IPS-NIHi7 (cell line): ENCODE measurements at regions not wholly inside any gene's neighbourhood (a gene's known extent, or its start where the extent isn't known, plus 50 kb on each side); places are given as distances from the start of the nearest gene placed in this dataset.

Experiments used
- DNase-seq: peaks from one replicate; pipeline ENCODE4 v3.0.0; 2012; ENCODE audit warnings: mixed read lengths; ENCODE audit errors: extremely low spot score

DNA sequence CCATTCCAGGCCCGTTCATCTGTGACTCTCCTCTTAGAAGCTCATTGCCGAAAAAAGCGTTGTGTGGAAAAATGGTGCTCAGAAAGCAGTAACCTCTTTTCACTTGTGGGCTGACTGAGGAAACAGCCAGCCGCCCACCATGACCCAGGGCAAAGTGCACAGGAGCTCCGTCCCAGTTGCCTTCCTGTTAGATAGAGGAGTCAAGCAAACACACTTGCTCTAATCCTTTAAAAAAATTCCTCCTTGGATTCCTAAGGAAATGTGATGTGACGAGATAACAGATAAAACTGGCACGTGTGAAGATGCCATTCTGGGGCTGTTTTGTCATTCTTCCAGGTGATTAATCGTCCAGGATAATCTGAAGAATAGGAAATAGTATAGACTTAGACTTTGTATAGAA, 396.8 kb upstream of the DDHD1 start:
- no peak for DNase-seq

GRCh38 chr14:53547593-53547992, 394.5 kb upstream of the DDHD1 start:
- no peak for DNase-seq

- DNase-seq, result no peak
Observed at GRCh38 chr14:53545217-53545616, 392.1 kb upstream of the DDHD1 start.

- no peak for DNase-seq
Observed at GRCh38 chr14:53542732-53543131, 389.6 kb upstream of the DDHD1 start.

- DNase-seq, result no peak
Observed at GRCh38 chr14:53541411-53541810, 388.3 kb upstream of the DDHD1 start.

- DNase-seq, result peak; percentile 78
Observed at GRCh38 chr14:53539489-53540126, 386.5 kb upstream of the DDHD1 start.

DNA sequence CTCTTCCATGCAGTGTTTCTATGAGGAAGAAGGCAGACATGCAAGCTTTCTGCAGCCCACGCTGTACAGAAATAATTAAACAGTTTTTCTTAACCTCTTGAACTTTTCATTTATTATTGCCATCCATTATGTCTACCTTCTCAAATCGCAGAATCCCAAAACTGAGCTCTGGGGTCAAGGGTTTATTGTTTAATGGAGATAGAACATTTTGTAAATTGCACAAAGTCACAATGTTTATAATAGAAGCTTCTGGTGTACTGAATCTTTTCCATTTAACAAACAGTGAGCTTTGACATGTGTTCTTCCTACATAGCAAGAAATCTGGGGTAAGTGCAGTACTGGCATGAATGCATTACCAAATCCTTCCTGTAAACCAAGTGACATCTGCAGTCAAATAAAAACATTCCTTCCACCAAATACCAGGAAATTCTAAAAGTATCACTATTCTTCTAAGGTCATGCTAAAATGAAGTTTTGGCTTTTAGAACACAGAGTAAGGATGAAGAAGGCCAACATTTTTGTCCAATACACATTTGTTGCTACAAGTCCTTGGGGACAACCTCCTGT, 385.3 kb upstream of the DDHD1 start:
- no peak for DNase-seq

- DNase-seq, result no peak
Observed at GRCh38 chr14:53537422-53538315, 384.5 kb upstream of the DDHD1 start.

DNA sequence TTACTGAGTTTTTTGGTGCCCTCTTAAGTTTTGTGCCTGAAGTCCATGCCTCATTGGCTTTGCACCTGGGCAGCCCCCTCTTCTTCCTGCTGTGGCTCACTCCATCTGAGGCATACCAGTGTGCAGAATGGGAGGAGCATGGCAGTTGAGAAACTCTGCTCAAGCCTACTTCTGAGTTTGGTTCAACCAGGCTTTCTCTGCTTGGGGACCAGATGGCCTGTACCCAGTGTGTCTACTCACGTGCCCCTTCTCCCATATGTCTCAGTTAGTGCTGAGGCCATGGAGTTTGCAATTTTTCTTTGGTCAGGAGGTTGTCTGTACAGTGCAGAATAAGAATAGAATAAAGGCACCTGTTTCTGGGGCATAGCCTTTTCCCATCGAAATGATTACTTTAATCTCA, 383.3 kb upstream of the DDHD1 start:
- no peak for DNase-seq

DNA sequence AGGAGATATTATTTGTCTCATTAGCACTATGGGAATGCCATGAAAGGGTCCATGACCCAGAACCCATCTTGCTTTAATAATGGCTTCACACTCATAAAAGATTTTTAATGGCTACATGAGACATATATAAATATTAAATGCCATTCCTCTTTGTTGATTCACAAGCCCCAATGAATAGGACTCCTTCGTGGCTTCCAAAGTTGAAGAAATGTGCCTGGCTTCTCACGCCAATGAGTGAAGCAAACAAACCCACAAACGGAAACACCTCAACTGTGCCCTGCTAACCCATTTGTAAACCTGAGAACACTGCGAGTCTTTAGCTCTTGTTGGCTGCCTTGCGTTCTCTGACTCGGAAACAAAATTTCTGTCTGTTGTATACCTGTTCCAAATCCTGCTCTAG, 381.7 kb upstream of the DDHD1 start:
- DNase-seq, result no peak

DNA sequence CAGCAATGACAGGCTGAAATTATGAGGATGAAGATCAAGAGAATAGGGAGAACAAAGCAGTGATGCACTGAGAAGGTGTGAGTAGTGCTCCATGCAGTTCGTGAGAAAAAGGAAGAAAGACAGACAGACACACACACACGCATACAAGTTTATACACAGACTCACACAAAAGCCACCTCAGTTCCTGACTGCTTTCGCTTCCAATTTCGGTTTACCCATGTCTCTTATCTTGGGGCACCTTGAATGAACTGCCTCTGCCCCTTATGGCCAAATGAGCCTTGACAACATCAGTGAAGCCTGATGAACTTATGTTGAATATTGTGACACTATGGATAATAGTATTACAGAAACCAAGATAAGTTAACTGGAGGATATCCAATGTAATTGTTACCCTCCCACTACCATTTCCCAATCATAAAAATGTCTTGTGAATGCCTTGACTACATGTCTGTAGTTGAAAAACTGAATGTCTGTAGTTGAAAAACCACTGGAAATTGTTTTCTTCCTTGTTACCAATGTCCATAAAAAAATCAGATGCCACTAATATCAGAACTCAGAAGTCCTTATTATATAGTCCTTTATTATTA, 380.4 kb upstream of the DDHD1 start:
- no peak for DNase-seq

DNA sequence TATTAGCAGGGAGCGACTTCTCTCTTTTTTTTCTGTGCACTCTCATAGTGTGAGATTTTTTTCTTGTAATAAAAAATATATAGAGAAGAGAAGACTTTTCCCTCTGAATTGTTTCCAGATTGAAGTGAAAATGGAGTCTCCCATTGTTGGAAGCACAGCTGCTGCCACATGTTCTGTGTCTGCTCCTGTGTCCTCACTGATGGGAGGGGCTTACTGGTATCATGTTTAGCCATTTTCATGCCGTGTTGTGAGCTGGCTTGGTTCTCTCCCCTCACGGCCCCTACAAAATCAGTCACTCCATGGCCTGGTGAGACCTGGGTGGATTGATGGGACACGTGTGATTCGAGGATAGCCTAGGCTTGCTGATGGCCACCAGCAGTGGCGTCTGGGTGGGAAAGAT, 379.7 kb upstream of the DDHD1 start:
- no peak for DNase-seq

DNA sequence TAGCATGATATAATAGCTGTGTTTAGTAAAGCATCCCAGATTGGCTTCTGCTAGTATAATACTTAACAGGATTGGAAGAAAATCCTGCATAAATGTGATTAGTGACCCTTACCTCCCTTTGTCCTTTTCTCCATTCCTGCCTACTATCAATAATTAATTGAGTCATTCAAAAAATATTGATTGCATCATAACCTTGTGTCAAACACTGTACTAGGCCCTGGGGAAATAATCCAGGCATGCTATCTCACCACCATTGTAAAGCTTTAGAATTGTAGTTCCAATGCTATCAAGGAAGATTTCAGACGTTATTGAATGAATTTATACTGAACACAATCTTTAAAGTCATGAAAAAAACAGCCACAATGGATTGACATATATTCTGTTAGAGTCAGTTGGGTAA, 378.6 kb upstream of the DDHD1 start:
- DNase-seq, result no peak

DNA sequence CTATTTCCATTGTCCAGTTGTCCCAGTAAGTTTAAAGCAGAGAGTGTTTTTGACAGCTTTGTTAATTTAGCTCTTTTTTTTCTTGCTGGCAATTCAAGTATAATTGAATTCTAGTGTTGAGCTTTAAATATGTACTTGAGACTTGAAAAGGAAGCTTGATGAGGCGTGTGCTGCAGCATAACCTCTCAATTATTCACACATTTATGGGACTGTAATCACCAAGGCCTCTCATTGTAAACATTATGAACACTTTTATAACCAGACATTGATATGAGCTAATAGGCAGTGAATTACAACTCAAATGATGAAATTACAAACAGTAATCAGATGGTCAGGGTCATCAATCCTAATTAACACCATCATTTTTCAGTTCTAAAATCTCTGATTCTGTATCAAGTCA, 378.0 kb upstream of the DDHD1 start:
- no peak for DNase-seq

- DNase-seq, result no peak
Observed at GRCh38 chr14:53529519-53529918, 376.4 kb upstream of the DDHD1 start.

- DNase-seq, result no peak
Observed at GRCh38 chr14:53528185-53528671, 375.1 kb upstream of the DDHD1 start.

- DNase-seq, result no peak
Observed at GRCh38 chr14:53526200-53526599, 373.1 kb upstream of the DDHD1 start.

DNA sequence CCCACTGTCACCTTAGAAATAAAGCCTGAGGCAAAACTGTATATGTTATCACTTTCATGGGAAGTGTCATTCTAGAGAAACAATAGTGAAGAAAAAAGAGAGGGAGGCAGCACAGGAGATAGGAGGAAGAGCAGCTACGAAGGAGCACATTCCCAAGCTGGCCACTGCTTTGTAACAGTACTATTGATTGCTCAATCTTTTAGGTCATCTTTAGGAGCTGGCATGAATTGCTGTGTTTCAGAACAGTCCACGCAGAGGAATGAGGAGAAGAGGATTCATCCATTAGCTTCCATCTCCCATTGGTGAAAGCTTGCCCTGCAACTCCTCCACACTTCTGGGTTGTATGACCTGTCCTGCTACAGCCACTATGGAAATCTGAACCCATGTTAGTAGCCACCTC, 372.5 kb upstream of the DDHD1 start:
- DNase-seq, result no peak

DNA sequence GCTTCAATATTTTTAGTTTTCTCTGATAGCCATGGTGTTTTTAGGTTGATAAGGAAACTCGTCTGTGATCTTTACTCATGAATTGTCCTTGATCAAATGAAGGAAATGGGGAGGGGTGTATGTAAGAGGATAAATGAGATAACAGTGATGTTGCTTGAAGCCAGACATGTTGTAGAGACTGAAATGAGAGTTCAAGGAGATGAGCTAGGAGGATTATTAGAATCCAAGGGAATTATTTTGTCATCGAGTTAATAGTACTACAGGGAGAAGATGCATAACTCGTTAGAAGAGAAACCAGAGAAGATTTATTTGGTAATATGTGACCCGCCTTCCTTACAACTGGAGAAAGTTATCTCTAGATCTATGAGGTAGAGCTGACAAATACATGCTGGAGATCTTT, 371.3 kb upstream of the DDHD1 start:
- DNase-seq, result no peak

- no peak for DNase-seq
Observed at GRCh38 chr14:53523226-53523625, 370.1 kb upstream of the DDHD1 start.

DNA sequence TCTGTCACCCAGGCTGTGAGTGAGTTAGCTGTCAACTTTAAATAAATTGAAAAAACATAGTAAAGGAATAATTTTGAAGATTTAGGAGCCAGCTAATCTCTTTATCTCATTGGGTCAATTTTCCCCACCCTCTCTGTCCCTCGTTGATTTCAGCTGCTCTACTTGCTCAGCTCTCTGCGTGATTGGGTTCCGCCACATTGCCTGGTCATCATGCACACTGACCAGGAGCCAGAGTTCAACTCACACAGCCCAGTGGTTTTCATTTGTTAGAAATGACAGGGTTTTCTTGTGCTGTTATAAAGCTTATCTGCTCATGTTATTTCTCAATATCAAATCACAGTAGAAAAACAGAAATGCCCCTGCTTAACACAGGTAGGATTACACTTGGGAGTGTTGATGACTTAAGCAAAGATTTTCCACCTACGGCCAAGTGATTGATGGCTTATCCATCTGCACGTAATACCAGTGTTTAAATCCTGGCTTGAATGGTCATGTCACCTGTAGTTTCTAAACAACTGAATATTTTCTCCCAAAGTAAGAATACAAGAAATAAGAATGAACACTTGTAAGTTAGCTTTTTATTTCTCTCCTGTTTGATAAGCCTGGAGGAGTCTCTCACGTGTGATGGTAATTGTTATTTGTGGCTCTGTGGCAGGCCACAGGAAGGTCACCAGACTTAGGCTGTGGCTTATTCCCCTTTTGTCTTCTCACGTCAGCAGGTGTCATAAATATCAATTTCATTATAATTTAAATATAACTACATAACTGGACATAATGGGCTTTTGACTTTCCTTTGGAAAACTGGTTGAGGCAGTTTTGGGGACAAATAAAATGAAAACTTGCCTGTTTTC, 367.2 kb upstream of the DDHD1 start:
- DNase-seq, result no peak

- no peak for DNase-seq
Observed at GRCh38 chr14:53519137-53519536, 366.0 kb upstream of the DDHD1 start.
